ENCODE measurements at regions not wholly inside any gene's neighbourhood (a gene's known extent, or its start where the extent isn't known, plus 50 kb on each side); places are given as distances from the start of the nearest gene placed in this dataset.
"Not testable (repeated sequence)": the region's sequence is repeated elsewhere in the genome, so short reads cannot be mapped to it uniquely, and the experiment has no call there.

GRCh38 chr5:45109636-45110035 lies 300.9 kb downstream of the MRPS30 start:
- ChIA-PET CTCF (no interaction called here), POLR2A (no interaction called here)
- Mint-ChIP-seq H3K27me3 (no peaks in the 10 kb centered on the region), H3K4me3 (no peak overlapping the region), H3K36me3 (ENCODE audit: low read depth) (no peaks in the 10 kb centered on the region), H3K9me3 (peaks cover 8% of the 10 kb centered on the region), H3K27ac (no peak overlapping the region), H3K4me1 (no peaks in the 10 kb centered on the region)
- no peak for DNase-seq

- H3K27ac Mint-ChIP-seq: no peak overlapping the region
- H3K4me1 Mint-ChIP-seq: no peaks in the 10 kb centered on the region
- ChIA-PET POLR2A (no interaction called here), CTCF (no interaction called here)
- H3K9me3 Mint-ChIP-seq: peaks cover 4% of the 10 kb centered on the region
- no peaks in the 10 kb centered on the region for H3K27me3 Mint-ChIP-seq
- DNase-seq: no peak
- H3K36me3 Mint-ChIP-seq (ENCODE audit: low read depth): no peaks in the 10 kb centered on the region
- H3K4me3 Mint-ChIP-seq: no peak overlapping the region
Measured at GRCh38 chr5:45110399-45110798, 301.7 kb downstream of the MRPS30 start.

GRCh38 chr5:45113726-45114125 lies 305.0 kb downstream of the MRPS30 start:
- CTCF ChIA-PET: no interaction called here
- no peaks in the 10 kb centered on the region for H3K27me3 Mint-ChIP-seq
- no peak overlapping the region for H3K4me3 Mint-ChIP-seq
- POLR2A ChIA-PET: no interaction called here
- DNase-seq: no peak
- H3K4me1 Mint-ChIP-seq: no peaks in the 10 kb centered on the region
- no peaks in the 10 kb centered on the region for H3K36me3 Mint-ChIP-seq (ENCODE audit: low read depth)
- H3K9me3 Mint-ChIP-seq: peaks cover 3% of the 10 kb centered on the region
- H3K27ac Mint-ChIP-seq: no peak overlapping the region

GRCh38 chr5:45132972-45133371 lies 324.2 kb downstream of the MRPS30 start:
- ChIA-PET POLR2A (no interaction called here), CTCF (no interaction called here)
- no peaks in the 10 kb centered on the region for H3K27me3 Mint-ChIP-seq
- H3K36me3 Mint-ChIP-seq (ENCODE audit: low read depth): no peaks in the 10 kb centered on the region
- H3K4me1 Mint-ChIP-seq: no peaks in the 10 kb centered on the region
- H3K9me3 Mint-ChIP-seq: peaks cover 23% of the 10 kb centered on the region
- DNase-seq: no peak
- H3K27ac Mint-ChIP-seq: no peak overlapping the region
- no peak overlapping the region for H3K4me3 Mint-ChIP-seq

- CTCF ChIA-PET: no interaction called here
- DNase-seq: no peak
- H3K36me3 Mint-ChIP-seq (ENCODE audit: low read depth): no peaks in the 10 kb centered on the region
- H3K4me1 Mint-ChIP-seq: no peaks in the 10 kb centered on the region
- H3K27ac Mint-ChIP-seq: no peak overlapping the region
- POLR2A ChIA-PET: no interaction called here
- no peaks in the 10 kb centered on the region for H3K9me3 Mint-ChIP-seq
- H3K4me3 Mint-ChIP-seq: no peak overlapping the region
- H3K27me3 Mint-ChIP-seq: no peaks in the 10 kb centered on the region
Measured at GRCh38 chr5:45162974-45163373, 354.2 kb downstream of the MRPS30 start.

GRCh38 chr5:45171563-45171962 lies 362.8 kb downstream of the MRPS30 start:
- ChIA-PET CTCF (no interaction called here), POLR2A (no interaction called here)
- Mint-ChIP-seq H3K9me3 (no peaks in the 10 kb centered on the region), H3K27me3 (no peaks in the 10 kb centered on the region), H3K4me1 (no peaks in the 10 kb centered on the region), H3K4me3 (no peak overlapping the region), H3K36me3 (ENCODE audit: low read depth) (no peaks in the 10 kb centered on the region), H3K27ac (no peak overlapping the region)
- DNase-seq: no peak

GRCh38 chr5:45172634-45173033 lies 363.9 kb downstream of the MRPS30 start:
- H3K4me1 Mint-ChIP-seq; H3K36me3 Mint-ChIP-seq (ENCODE audit: low read depth); CTCF ChIA-PET; H3K9me3 Mint-ChIP-seq; H3K4me3 Mint-ChIP-seq; H3K27ac Mint-ChIP-seq; POLR2A ChIA-PET; H3K27me3 Mint-ChIP-seq; DNase-seq: not testable (repeated sequence)

GRCh38 chr5:45179686-45180085 lies 370.9 kb downstream of the MRPS30 start:
- Mint-ChIP-seq H3K27me3 (no peaks in the 10 kb centered on the region), H3K4me1 (no peaks in the 10 kb centered on the region), H3K9me3 (no peaks in the 10 kb centered on the region), H3K4me3 (no peak overlapping the region), H3K36me3 (ENCODE audit: low read depth) (no peaks in the 10 kb centered on the region), H3K27ac (no peak overlapping the region)
- CTCF ChIA-PET: no interaction called here
- POLR2A ChIA-PET: no interaction called here
- DNase-seq: no peak

- Mint-ChIP-seq H3K27ac (no peak overlapping the region), H3K9me3 (no peaks in the 10 kb centered on the region), H3K36me3 (ENCODE audit: low read depth) (no peaks in the 10 kb centered on the region), H3K27me3 (no peaks in the 10 kb centered on the region), H3K4me3 (no peak overlapping the region), H3K4me1 (no peaks in the 10 kb centered on the region)
- no peak for DNase-seq
- ChIA-PET CTCF (no interaction called here), POLR2A (no interaction called here)
Measured at GRCh38 chr5:45189042-45189441, 380.3 kb downstream of the MRPS30 start.

- Mint-ChIP-seq H3K4me1 (no peaks in the 10 kb centered on the region), H3K4me3 (no peak overlapping the region), H3K36me3 (ENCODE audit: low read depth) (no peaks in the 10 kb centered on the region), H3K27me3 (no peaks in the 10 kb centered on the region), H3K9me3 (no peaks in the 10 kb centered on the region), H3K27ac (no peak overlapping the region)
- ChIA-PET POLR2A (no interaction called here), CTCF (no interaction called here)
- no peak for DNase-seq
Measured at GRCh38 chr5:45189481-45189880, 380.7 kb downstream of the MRPS30 start.

GRCh38 chr5:45195026-45195425 lies 386.3 kb downstream of the MRPS30 start:
- CTCF ChIA-PET: no interaction called here
- no peaks in the 10 kb centered on the region for H3K4me1 Mint-ChIP-seq
- H3K4me3 Mint-ChIP-seq: no peak overlapping the region
- no peak for DNase-seq
- H3K27ac Mint-ChIP-seq: no peak overlapping the region
- peaks cover 14% of the 10 kb centered on the region for H3K9me3 Mint-ChIP-seq
- POLR2A ChIA-PET: no interaction called here
- no peaks in the 10 kb centered on the region for H3K36me3 Mint-ChIP-seq (ENCODE audit: low read depth)
- H3K27me3 Mint-ChIP-seq: no peaks in the 10 kb centered on the region

Measured in activated CD4-positive, alpha-beta memory T cell treated with anti-CD3 and anti-CD28 coated beads, Interleukin-2, amount 10 ng/mL, durations not matched to agents 7 days and 5 days (primary cell).